ENCODE measurements at regions not wholly inside any gene's neighbourhood (a gene's known extent, or its start where the extent isn't known, plus 50 kb on each side); places are given as distances from the start of the nearest gene placed in this dataset.
"Not testable (repeated sequence)": the region's sequence is repeated elsewhere in the genome, so short reads cannot be mapped to it uniquely, and the experiment has no call there.

- ATAC-seq; DNase-seq (ENCODE audit: low spot score); intact Hi-C loops (cut with DNase I): not testable (repeated sequence)
Observed at GRCh38 chr16:33709856-33710695, 250.7 kb downstream of the TP53TG3F start.

- intact Hi-C loops (cut with DNase I); DNase-seq (ENCODE audit: low spot score); ATAC-seq: not testable (repeated sequence)
Observed at GRCh38 chr16:33710696-33711087, 251.3 kb downstream of the TP53TG3F start.

- intact Hi-C loops (cut with DNase I); ATAC-seq; DNase-seq (ENCODE audit: low spot score): not testable (repeated sequence)
Observed at GRCh38 chr16:33711616-33712015, 252.2 kb downstream of the TP53TG3F start.

- DNase-seq (ENCODE audit: low spot score); ATAC-seq; intact Hi-C loops (cut with DNase I): not testable (repeated sequence)
Observed at GRCh38 chr16:33712308-33712707, 252.9 kb downstream of the TP53TG3F start.

DNA sequence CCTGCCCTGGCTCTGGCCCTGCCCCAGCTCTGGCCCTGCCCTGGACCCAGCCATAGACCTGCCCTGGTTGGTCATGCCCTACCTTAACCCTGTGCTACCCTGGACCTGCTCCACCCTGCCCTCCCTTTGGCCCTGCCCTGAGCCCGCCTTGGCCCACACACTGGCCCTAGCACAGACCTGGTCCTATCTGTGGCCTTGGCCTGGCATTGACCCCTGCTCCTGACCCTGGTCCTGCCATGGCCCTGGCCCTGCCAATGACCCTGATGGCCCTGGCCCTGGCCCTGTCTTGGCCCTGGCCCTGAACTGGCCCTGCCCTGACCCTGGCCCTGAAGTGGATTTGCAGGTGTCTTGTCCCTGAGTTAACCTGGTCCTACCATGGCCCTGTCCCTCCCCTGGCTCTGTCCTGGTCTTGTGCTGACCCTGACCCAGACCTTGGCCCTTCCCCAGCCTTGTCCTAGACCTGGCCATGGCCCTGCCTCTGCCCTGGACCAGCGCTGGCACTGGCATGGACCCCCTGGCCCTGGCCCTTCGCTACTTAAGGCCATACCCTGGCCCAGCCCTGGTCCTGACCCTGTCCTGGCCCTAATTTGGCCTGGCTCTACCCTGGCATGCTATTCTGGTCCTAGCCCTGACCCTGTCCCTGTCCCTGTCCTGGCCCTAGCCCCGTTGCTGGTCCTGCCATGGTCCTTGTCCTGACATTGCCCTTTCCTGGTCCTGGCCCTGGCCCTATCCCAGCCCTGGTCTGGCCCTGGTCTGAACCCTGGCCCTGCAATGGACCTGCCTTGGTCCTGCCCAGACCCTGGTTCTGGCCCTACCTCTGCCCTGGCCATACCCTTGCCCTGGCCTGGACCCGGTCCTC, 253.7 kb downstream of the TP53TG3F start:
- DNase-seq (ENCODE audit: low spot score); ATAC-seq; intact Hi-C loops (cut with DNase I): not testable (repeated sequence)

DNA sequence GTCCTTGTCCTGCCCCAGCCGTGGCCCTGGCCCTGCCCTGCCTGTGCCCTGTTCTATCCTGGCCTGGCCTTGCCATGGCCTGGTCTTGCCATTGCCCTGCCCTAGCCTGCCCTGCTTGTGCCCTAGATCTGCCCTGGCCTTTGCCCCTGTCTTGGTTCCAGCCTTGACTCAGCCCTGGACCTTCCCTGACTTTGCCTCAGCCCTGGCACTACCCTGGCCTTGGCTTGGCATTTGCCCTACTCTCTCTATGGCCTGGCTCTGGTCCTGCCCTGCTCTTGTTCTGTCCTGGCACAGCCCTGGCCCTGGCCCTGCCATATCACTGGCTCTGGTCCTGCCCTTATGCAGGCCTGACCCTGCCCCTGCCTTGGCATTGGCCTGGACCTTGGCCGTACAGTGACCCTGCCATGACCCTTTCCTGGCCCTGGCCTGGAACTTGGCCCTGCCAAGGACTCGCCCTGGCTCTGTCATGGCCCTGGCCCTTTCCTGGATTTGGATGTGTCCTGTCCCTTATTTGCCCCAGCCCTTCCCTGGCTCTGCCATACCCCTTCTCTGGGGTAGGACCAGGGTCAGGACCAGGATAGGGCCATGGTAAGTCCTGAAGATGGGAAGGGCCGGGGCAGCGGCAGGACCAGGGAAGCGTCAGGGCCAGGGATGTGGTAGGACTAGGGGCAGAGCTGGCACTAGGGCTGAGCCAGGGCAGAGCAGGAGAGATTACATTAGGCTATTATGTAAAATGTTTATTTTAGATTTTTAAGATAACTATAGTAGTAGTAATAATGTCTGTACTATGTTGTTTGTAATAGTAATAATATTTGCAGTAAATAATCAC, 254.5 kb downstream of the TP53TG3F start:
- intact Hi-C loops (cut with DNase I); DNase-seq (ENCODE audit: low spot score); ATAC-seq: not testable (repeated sequence)

- DNase-seq (ENCODE audit: low spot score); intact Hi-C loops (cut with DNase I); ATAC-seq: not testable (repeated sequence)
Observed at GRCh38 chr16:33731167-33731566, 271.8 kb downstream of the TP53TG3F start.

GRCh38 chr16:33734650-33735049, 275.2 kb downstream of the TP53TG3F start:
- intact Hi-C loops (cut with DNase I); ATAC-seq; DNase-seq (ENCODE audit: low spot score): not testable (repeated sequence)

- intact Hi-C loops (cut with DNase I); DNase-seq (ENCODE audit: low spot score); ATAC-seq: not testable (repeated sequence)
Observed at GRCh38 chr16:33766869-33767765, 307.7 kb downstream of the TP53TG3F start.

GRCh38 chr16:33768710-33769109, 309.3 kb downstream of the TP53TG3F start:
- intact Hi-C loops (cut with DNase I); DNase-seq (ENCODE audit: low spot score); ATAC-seq: not testable (repeated sequence)

- DNase-seq (ENCODE audit: low spot score); ATAC-seq; intact Hi-C loops (cut with DNase I): not testable (repeated sequence)
Observed at GRCh38 chr16:33769180-33769846, 309.9 kb downstream of the TP53TG3F start.

DNA sequence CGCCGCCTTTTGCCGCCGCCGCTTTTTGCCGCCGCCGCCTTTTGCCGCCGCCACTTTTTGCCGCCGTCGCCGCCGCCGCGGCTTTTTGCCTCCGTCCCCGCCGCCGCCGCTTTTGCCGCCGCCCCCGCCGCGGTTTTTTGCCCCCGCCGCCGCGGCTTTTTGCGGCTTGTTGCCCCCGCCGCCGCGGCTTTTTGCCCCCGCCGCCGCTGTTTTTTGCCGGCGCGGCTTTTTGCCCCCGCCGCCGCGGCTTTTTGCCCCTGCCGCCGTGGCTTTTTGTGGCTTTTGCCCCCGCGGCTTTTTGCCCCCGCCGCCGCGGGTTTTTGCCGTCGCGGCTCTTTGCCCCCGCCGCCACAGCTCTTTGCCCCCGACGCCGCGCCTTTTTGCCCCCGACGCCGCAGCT, 311.1 kb downstream of the TP53TG3F start:
- DNase-seq (ENCODE audit: low spot score); intact Hi-C loops (cut with DNase I); ATAC-seq: not testable (repeated sequence)

GRCh38 chr16:33771211-33771610, 311.8 kb downstream of the TP53TG3F start:
- intact Hi-C loops (cut with DNase I); DNase-seq (ENCODE audit: low spot score); ATAC-seq: not testable (repeated sequence)

- DNase-seq (ENCODE audit: low spot score); ATAC-seq; intact Hi-C loops (cut with DNase I): not testable (repeated sequence)
Observed at GRCh38 chr16:33773966-33774365, 314.6 kb downstream of the TP53TG3F start.

- DNase-seq (ENCODE audit: low spot score); ATAC-seq; intact Hi-C loops (cut with DNase I): not testable (repeated sequence)
Observed at GRCh38 chr16:33774724-33775123, 315.3 kb downstream of the TP53TG3F start.

DNA sequence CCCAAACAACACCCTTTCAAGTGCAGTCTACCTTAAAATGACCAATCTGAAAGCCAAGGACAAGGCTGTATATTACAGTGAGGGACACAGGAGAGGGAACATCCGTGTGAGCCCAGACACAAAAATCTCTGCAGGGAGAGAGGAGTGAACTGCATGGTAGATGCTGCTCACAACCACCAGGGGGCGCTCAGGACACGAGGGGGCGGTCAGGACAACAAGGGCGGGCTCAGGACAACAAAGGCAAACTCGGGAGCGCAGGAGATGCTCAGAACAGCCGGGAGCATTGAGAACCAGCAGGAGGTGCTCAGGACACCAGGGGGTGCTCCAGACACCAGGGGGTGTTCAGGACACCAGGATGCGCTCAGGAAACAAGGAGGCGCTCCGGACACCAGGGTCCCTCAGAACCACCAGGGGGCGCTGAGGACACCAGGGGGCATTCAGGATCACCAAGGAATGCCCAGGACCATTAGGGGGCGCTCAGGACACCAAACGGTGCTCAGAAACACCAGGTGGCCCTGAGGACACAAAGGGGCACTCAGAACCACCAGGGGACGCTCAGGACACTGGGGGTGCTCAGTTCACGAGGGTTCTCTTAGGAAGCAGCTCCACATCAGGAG, 357.0 kb downstream of the TP53TG3F start:
- DNase-seq (ENCODE audit: low spot score); ATAC-seq; intact Hi-C loops (cut with DNase I): not testable (repeated sequence)

Measured in sciatic nerve (tissue), 2 donors.